Testis (tissue), 2 donors: ENCODE measurements at regions not wholly inside any gene's neighbourhood (a gene's known extent, or its start where the extent isn't known, plus 50 kb on each side); places are given as distances from the start of the nearest gene placed in this dataset.

Experiments
- DNase-seq: peaks from one replicate; pipeline ENCODE4 v3.0.0-alpha.2; 2019
- H3K27ac ChIP-seq, 2 donors: fragments of 200-600 bp; sonication (generic); one replicate each; pipeline ENCODE4 v1.5.1; 2019
- H3K27me3 ChIP-seq: fragments of 200-600 bp; sonication (generic); one replicate; pipeline ENCODE4 v1.5.1; 2019
- H3K36me3 ChIP-seq: fragments of 200-600 bp; sonication (generic); one replicate; pipeline ENCODE4 v1.5.1; 2017; ENCODE audit warnings: low read depth; ENCODE audit errors: missing control alignments
- H3K4me1 ChIP-seq: fragments of 200-600 bp; sonication (generic); one replicate; pipeline ENCODE4 v1.5.1; 2019
- H3K4me3 ChIP-seq, 2 donors: fragments of 200-600 bp; sonication (generic); one replicate each; pipeline ENCODE4 v1.5.1; 2017 to 2019
- H3K9me3 ChIP-seq: fragments of 200-600 bp; sonication (generic); one replicate; pipeline ENCODE4 v1.5.1; 2017
- POLR2A ChIP-seq: fragments of 450-650 bp; IDR thresholded peaks from one replicate; pipeline ENCODE4 v1.6.1; 2017; ENCODE audit warnings: antibody characterized with exemption, mild to moderate bottlenecking, moderate library complexity
- WGBS, 2 donors: methylation state at CpG; one replicate each; pipeline ENCODE4 v1.1.5; 2018; 5-methylcytosine and 5-hydroxymethylcytosine counted together
- intact Hi-C: fragments of 100-400 bp; cut with DNase I; formaldehyde crosslinking; loops from one replicate; pipeline ENCODE4 v1.15.1; 2023; ENCODE audit warnings: low total_unique reads
- TF ChIP-seq, protein P1 (sequence below), 3 experiments: fragments of 450-650 bp in 2 of 3; fragments of 200-600 bp in 1 of 3; sonication (generic) in 1 of 3; IDR thresholded peaks; one replicate each; pipeline ENCODE4 v1.5.1; 2016 to 2019; ENCODE audit warnings: antibody characterized with exemption in 3 of 3, mild to moderate bottlenecking in 2 of 3, moderate library complexity in 1 of 3

DNA sequence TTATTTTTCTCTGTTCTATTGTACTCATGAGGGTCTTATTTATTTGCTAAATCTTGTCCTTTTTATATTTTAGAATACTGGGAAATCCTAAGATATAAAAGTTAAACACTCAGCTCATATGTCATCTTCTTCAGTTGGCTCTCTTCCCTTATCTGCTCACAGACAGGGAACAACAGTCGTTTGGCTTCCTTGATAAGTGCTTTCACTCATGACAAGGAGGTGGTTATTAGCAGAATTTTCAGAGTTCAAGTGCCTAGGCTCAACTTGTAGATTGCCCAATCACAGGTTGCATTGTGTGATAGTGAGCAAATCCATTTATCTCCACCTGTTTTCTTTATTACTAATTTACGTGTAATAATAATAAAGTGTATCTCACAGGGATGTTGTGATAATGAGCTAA, 620.3 kb upstream of the PCDH20 start:
- DNase-seq = no peak
- no peak for TF ChIP-seq POLR2A
- TF ChIP-seq, protein P1, sequence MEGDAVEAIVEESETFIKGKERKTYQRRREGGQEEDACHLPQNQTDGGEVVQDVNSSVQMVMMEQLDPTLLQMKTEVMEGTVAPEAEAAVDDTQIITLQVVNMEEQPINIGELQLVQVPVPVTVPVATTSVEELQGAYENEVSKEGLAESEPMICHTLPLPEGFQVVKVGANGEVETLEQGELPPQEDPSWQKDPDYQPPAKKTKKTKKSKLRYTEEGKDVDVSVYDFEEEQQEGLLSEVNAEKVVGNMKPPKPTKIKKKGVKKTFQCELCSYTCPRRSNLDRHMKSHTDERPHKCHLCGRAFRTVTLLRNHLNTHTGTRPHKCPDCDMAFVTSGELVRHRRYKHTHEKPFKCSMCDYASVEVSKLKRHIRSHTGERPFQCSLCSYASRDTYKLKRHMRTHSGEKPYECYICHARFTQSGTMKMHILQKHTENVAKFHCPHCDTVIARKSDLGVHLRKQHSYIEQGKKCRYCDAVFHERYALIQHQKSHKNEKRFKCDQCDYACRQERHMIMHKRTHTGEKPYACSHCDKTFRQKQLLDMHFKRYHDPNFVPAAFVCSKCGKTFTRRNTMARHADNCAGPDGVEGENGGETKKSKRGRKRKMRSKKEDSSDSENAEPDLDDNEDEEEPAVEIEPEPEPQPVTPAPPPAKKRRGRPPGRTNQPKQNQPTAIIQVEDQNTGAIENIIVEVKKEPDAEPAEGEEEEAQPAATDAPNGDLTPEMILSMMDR (IDR thresholded peaks at IDR 0.05) = no peak
- no peaks in the 10 kb centered on the region for H3K9me3 ChIP-seq
- no peaks in the 10 kb centered on the region for H3K4me1 ChIP-seq
- no peak overlapping the region for H3K4me3 ChIP-seq
- 43 to 49% methylated on average over 2 of the region's 2 CpGs for WGBS, 2 donors
- no peak overlapping the region for H3K27ac ChIP-seq
- intact Hi-C loops = no loop called here
- H3K36me3 ChIP-seq = no peaks in the 10 kb centered on the region
- H3K27me3 ChIP-seq = no peaks in the 10 kb centered on the region

DNA sequence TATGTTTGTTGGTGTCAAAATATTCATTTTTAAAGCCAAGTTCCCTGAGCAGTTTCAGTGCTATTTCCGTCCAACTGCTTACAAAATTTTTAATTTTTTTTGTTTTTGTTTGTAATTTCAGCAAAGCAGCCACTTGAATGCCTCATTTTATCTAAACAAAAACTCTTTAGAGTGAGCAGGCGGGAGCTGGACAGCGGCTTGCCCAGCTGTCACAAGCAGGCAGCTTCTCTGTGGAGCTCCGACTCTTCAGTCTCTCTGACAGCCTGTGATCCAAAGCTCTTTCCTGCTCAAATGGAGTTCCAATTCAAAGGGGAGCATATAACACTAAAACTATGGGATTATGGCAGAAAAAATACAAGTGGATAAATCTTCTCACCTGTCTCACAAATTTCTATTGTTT, 618.3 kb upstream of the PCDH20 start:
- H3K4me1 ChIP-seq = no peaks in the 10 kb centered on the region
- no peak overlapping the region for H3K4me3 ChIP-seq
- no peaks in the 10 kb centered on the region for H3K27me3 ChIP-seq
- H3K27ac ChIP-seq = no peak overlapping the region
- no peak for DNase-seq
- intact Hi-C loops = no loop called here
- H3K9me3 ChIP-seq = no peaks in the 10 kb centered on the region
- no peaks in the 10 kb centered on the region for H3K36me3 ChIP-seq
- WGBS, 2 donors = 32 to 56% methylated on average over 4 of the region's 4 CpGs
- TF ChIP-seq POLR2A = no peak
- TF ChIP-seq, protein P1 (IDR thresholded peaks at IDR 0.05) = no peak

DNA sequence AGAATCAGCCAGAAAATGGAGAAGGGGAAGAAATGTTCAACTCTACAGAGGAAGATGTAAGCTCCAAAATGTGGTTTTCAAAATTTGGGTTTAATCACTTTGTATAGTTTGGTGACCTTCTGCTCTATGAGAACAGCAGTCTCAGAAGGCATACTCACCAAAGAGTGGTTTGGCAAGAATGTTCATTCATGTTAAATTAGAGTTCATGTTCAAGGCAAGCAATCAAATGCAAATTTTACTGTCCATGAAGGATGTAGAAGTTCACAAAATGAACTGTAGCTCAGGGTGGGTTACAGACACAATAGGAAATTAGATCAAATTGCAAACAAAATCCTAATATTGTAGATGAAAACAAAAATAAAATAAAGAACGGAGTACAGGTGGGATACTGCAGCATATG, 606.7 kb upstream of the PCDH20 start:
- intact Hi-C loops = no loop called here

DNA sequence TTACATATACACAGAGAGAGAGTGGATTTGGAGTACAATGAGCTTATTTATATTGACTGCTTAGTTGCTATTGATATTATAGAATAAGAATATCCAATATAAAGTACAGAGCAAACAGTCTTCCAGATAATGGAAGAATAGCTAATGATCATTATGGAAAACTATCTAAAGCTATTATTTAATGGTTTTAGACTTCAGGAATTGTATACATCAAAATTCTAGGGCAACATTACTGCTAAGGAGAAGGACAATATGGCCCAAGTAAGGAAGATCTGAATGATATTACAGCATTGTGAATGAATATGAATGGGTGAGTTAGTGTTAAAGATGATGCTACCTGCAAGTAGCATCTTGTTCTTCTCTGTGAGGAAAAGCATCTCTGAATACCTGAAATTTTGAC, 604.2 kb upstream of the PCDH20 start:
- H3K36me3 ChIP-seq = no peaks in the 10 kb centered on the region
- no peaks in the 10 kb centered on the region for H3K9me3 ChIP-seq
- DNase-seq = no peak
- H3K4me3 ChIP-seq = no peak overlapping the region
- H3K27ac ChIP-seq = no peak overlapping the region
- intact Hi-C loops = no loop called here
- TF ChIP-seq POLR2A = no peak
- TF ChIP-seq, protein P1 (IDR thresholded peaks at IDR 0.05) = no peak
- H3K4me1 ChIP-seq = no peaks in the 10 kb centered on the region
- H3K27me3 ChIP-seq = no peaks in the 10 kb centered on the region

More for the DNA sequence above, 606.7 kb upstream of the PCDH20 start:
- Histone ChIP-seq H3K36me3 (no peaks in the 10 kb centered on the region), H3K4me1 (no peaks in the 10 kb centered on the region), H3K27ac (no peak overlapping the region), H3K27me3 (no peaks in the 10 kb centered on the region), H3K9me3 (no peaks in the 10 kb centered on the region), H3K4me3 (no peak overlapping the region)
- no peak for DNase-seq
- TF ChIP-seq, protein P1 (IDR thresholded peaks at IDR 0.05) = no peak
- WGBS, 2 donors = 89 to 94% methylated on average over 1 of the region's 1 CpG

DNA sequence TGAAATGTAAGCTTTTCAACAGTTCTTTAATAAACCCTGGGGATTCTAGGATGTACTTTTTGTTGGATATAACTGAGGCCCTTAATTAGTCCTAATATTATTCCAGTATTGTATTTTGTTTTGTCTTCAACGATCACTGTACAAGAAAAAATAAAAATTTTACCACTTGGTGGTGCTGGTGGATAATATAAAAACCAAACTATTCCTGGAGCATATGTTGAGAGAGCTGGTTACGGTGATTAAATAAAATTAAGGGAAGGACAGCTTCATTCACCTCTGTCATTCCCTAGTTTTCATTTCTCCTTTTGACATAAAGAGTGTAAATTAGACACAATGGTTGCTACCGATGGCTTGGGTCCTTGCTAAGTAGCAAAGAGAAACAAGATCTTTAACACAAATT, 598.6 kb upstream of the PCDH20 start:
- no peak for DNase-seq
- no peaks in the 10 kb centered on the region for H3K36me3 ChIP-seq
- H3K9me3 ChIP-seq = no peaks in the 10 kb centered on the region
- no peak overlapping the region for H3K4me3 ChIP-seq
- TF ChIP-seq, protein P1 (IDR thresholded peaks at IDR 0.05) = no peak
- no peak for TF ChIP-seq POLR2A
- 14 to 25% methylated on average over 3 of the region's 3 CpGs for WGBS, 2 donors
- intact Hi-C loops = no loop called here
- no peaks in the 10 kb centered on the region for H3K4me1 ChIP-seq
- H3K27me3 ChIP-seq = no peaks in the 10 kb centered on the region
- no peak overlapping the region for H3K27ac ChIP-seq
